ENCODE measurements at regions not wholly inside any gene's neighbourhood (a gene's known extent, or its start where the extent isn't known, plus 50 kb on each side); places are given as distances from the start of the nearest gene placed in this dataset.
"Not testable (repeated sequence)": the region's sequence is repeated elsewhere in the genome, so short reads cannot be mapped to it uniquely, and the experiment has no call there.

GRCh38 chr10:8350250-8350967 is 295.9 kb downstream of the GATA3 start:
- no peak for FAIRE-seq

DNA sequence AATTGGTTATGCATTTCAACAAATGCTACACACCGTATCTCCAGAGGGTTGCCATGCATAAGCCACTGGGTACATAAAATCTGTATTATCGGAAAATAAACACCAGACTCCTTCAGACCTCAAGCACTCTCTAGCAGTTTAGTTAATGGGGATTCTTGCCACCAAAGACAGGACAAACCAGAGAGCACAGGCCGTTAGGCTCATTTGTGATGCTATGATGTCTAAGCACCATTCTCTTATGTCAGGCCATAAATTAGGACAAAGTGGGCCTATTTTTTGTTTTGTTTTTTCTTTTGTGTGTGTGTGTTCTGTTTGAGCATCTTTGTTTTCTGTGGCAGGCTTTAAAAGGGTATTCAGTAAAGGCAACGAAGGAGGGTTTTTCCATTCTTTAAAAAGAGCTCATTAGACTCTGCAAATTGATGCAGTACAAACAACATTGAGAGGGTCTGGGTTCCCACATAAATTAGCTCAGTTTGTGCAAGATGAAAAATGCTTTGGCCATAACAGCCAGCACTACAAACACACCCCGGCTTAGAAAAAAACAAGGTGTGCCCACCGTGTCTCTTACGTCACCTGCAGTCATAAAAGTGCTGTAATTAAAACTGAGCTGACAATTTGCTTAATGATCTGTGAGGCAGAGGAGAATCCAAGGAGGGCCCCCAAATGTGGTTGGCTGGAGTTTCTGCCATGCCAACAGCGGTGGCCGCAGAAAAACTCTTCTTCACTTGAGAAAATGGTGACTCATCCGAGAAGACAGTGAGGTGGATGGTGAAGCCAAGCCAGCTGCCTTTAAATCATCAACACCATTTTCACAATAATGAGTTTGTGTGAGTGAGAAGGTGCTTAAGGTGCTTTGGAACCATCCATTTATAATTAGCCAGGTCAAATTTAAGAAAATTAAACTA is 297.9 kb downstream of the GATA3 start:
- FAIRE-seq = no peak

- FAIRE-seq = no peak
Observed at GRCh38 chr10:8356283-8356682, 301.8 kb downstream of the GATA3 start.

DNA sequence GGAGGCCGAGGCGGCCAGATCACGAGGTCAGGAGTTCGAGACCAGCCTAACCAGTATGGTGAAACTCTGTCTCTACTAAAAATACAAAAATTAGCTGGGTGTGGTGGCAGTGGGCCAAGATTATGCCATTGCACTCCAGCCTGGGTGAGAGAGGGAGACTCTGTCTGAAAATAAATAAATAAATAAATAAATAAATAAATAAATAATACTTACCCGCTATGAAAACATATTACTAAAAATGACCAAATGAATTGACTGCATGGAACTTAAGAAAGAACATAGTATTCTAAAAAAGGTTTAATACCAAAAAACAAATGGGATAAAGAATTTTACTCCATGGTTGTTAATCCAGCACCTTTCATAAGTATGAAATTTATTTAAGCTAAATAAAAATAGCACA is 305.0 kb downstream of the GATA3 start:
- FAIRE-seq = no peak

DNA sequence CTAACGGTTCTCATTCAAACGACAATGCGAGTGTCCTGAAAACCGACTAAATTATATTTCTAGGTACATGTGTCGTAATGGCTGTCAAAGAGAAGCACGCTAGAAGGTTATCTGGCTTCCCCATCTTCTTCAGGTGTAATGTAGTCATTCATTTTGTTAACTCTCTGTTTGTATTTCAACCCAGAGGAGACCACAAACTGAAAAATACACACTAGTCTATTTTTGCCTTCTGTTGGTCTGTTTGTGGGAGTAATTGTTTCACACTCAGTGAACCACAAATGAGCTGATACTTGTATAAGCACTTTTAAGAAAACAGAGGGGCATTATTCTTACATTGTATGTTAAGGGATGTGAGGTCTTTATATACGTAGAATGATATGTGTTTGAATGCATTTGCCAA is 305.9 kb downstream of the GATA3 start:
- no peak for FAIRE-seq

DNA sequence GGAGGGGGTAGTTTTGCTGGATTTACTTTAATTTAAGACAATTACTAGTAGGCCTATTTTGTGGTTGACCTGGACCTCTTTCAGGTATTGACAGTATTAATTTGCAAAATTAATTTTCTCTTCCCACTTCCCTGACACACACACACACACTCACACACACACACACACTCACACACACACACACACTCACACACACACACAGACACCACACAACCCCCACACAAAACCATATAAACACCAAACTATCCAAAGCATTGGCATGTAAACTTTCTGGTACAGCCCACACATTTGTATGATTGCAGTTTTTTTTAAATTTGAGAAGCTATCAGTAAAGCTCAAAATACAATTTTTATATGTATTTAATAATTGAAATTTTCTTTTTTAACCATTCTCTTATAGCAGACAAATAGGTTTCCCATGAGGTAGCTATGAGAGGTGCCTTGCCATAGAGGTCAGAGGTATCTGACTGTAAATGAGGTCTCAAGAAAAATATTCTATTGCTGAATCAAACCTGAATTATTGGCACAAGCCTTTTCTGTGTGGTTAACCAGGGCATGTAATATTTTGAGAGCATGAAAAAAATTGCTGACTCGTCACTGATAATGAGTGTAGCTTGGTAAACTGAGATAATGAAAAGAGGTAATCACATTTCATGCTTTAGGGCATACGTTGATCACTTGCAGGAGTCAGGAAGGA is 306.5 kb downstream of the GATA3 start:
- no peak for FAIRE-seq

- no peak for FAIRE-seq
Observed at GRCh38 chr10:8361510-8361844, 307.0 kb downstream of the GATA3 start.

DNA sequence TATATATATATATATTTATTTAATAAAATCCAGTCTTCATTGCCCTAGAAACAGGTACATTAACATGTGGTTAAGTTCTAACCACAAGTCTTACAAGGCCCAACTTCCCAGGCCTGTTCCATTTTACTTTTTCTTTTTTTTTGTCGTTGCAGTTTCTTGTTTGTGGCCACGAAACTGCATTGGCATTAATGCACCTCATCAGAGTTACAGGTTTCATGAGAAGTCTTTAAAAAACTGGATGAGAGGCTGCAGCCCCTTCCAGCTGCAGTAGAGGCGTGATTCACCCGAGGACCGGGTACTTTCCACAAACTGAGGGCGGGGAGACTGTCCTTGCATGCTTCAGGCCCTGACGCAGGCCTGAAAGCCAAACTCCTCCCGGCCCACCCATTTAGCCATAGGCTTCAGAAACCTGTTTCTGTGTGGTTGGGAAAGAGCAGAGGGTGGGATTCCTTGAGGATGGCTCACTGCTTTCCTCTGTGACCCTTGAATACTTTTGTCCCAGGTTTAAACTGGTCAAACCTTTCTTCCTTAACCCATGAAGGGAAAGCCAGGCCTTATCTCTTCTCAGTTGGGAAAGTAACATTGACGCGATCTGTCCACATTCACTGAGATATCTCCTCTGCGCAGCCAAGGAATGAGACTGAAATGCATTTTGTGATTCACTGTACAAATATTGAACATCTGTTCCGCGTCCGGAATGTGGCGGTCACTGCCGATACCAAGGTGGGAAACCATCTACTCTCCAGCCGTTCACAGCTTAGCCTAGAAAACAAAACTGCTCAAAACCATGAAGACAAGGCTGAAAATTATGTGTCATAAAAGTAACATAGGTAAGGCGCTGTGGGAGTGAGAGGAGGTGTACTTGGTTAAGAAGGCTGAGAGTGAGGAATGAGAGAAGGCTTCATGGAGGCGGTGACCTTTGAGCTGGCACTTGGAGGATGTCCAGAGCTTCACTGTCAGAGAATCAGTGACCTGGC is 311.7 kb downstream of the GATA3 start:
- FAIRE-seq = no peak

DNA sequence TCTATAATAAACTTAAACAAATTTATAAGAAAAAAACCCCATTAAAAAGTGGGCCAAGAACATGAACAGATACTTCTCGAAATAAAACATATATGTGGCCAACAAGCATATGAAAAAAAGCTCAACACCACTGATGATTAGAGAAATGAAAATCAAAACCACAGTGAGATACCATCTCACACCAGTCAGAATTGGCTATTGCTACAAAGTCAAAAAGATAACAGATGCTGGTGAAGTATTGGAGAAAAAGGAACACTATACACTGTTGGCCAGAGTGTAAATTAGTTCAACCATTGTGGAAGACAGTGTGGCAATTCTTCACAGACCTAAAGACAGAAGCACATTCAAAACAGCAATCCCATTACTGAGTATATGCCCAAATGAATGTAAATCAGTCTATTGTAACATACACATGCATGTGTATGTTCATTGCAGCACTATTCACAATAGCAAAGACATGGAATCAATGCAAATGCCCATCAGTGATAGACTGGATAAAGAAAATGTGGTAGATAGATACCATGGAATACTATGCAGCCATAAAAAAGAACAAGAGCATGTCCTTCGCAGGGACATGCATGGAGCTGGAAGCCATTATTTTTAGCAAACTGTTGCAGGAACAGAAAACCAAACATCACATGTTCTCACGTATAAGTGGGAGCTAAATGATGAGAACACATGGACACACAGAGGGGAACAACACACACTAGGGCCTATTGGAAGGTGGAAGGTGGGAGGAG is 313.4 kb downstream of the GATA3 start:
- not testable (repeated sequence) for FAIRE-seq

DNA sequence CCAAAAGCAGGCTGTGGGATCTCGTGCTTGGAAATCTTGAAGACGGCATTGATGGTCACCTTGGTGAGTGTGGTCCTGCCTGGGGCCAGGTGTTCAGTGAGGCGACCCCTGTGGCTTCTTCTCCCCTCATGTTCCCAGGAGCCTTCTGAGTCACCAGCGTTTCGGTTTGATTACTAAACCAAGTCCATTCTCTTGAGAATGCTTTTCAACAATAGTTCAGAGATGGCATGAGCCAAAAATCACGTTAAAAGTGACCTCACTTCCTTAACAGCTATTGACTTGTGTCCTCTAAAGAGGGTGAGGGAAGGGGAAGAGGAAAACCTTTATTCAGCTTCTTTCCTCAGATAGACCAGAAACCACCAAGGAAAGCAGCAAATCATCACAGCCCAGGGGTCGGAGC is 315.2 kb downstream of the GATA3 start:
- FAIRE-seq = no peak

DNA sequence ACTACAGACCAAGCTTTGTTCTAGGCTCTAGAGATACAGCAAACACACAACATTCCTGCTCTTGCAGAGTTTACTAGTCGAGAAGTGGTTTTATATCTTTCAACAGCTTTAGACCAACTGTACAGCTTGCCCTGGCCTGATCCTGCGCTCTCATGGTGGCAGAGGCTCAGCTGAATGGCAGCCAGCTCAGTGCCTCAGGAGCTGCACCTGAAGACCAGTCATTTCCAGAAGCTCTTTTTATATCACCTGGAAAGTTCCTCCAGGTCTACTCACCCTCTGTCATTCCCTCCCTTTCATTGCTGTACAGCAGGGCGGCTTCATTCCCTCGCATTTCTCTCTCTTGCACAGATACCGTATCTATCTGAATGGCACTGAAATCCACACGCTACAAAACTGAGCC is 319.8 kb downstream of the GATA3 start:
- no peak for FAIRE-seq

DNA sequence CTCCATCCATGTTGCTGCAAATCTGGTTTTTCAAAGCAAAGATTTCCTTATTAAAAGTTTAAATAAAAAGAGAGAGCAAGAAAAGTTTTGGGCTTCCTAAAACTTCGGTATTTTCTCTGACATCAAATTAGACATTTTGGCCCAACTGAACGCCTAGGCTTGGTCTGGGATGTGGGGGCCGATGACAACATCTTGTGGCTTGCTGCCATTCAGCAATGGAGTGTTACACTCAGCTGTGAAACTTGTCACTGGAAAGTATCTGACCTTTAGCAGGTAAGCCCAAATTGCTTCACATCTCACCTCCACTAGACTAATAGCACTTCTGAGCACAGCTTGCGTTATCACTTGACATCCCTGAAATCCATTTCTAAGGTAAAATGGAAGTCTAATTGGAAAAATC is 320.6 kb downstream of the GATA3 start:
- no peak for FAIRE-seq

GRCh38 chr10:8378198-8378983 is 323.9 kb downstream of the GATA3 start:
- no peak for FAIRE-seq

DNA sequence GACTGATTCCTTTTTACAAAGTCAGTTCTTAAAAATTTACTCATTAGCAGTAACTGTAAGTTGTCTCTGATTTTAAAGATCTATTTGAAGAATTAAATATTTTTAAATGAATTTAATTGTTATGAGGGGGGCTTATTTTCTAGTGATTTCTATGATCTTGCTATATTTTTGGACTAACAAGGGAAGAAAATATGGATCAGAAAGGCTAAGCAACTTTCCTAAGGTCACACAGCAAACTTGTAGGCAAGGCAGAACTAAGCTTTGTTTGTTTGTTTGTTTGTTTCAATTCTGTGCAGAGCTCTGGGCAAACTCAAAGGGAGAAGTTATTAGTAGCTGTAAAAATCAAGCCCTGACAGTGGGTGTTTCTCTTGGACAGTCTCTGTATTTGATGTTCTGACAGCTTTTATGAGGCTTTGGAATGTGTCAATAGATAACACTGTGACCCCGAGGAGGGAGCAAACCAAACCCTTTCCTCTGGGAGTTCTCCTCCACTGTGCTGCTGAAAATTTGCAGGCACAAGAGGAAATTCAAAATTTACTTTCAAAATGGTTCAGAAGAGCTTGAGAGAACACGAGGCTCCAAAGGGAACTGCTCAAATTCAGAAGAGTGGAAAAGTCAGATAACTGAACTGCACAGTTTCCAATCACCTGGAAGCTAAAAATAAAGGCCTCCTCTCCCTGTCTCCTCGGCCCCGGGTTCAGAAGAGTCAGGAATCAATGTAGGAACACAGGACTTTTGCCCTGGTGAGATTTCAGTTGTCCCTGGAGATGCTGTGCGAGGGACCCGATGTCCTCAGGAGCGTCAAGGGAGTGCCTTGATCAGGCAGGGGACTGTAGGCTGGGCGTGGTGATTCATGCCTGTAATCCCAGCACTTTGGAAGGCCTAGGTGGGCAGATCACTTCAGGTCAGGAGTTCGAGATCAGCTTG is 325.7 kb downstream of the GATA3 start:
- no peak for FAIRE-seq

- no peak for FAIRE-seq
Observed at GRCh38 chr10:8380833-8381496, 326.5 kb downstream of the GATA3 start.

DNA sequence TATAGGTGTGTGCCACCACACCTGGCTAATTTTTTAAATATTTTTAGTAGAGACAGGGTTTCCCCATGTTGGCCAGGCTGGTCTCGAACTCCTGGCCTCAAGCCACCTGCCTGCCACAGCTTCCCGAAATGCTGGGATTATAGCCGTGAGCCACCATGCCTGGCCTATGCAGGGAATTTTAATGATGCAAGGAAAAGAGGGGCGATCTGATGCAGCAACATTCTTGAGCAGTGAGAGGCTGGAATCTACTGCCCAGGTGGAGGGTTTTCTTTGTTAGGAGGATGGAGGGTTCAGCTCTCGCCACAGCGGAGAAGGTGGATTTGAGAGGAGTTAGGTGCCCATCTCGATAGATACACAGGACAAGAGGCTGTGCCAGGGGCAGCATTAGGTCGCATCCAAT is 332.3 kb downstream of the GATA3 start:
- FAIRE-seq = no peak

- FAIRE-seq = no peak
Observed at GRCh38 chr10:8389630-8390029, 335.1 kb downstream of the GATA3 start.

DNA sequence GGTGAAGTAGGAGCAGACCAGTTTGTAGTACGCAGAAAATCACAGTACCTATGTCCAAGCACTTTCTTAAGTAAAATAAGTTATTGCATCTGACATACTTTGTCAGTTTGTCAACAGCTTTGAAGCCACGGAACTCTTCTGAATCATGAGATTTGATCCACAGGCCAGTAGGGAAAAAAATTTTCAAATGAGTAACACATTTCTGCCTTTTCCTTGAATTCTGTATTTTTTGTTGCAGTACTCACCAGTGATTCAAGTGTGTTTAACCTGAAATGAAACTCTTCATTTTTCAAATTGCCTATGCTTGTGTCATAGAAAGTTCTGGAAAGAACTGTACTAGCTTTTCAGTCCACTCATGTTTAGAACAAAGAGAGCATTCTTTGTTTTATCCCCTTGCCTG is 337.7 kb downstream of the GATA3 start:
- FAIRE-seq = no peak

- FAIRE-seq = no peak
Observed at GRCh38 chr10:8393531-8393930, 339.0 kb downstream of the GATA3 start.
